Mammary epithelial cell (primary cell): ENCODE measurements at regions not wholly inside any gene's neighbourhood (a gene's known extent, or its start where the extent isn't known, plus 50 kb on each side); places are given as distances from the start of the nearest gene placed in this dataset.

Source experiments
- EZH2 ChIP-seq: IDR thresholded peaks from 2 replicates; pipeline ENCODE4 v1.6.1; 2012; ENCODE audit warnings: low read length, inconsistent platforms, borderline replicate concordance
- TF ChIP-seq, protein P1 (sequence below), 2 donors: IDR thresholded peaks in 1 of 2; conservative IDR thresholded peaks in 1 of 2; 2 replicates each; pipeline ENCODE4 v1.5.1; 2011 to 2012; ENCODE audit warnings: inconsistent platforms in 2 of 2, low read length in 2 of 2, mild to moderate bottlenecking in 2 of 2, control low read depth in 1 of 2, low read depth in 1 of 2; ENCODE audit not compliant: insufficient read depth in 1 of 2; ENCODE audit errors: extremely low read depth in 1 of 2

DNA sequence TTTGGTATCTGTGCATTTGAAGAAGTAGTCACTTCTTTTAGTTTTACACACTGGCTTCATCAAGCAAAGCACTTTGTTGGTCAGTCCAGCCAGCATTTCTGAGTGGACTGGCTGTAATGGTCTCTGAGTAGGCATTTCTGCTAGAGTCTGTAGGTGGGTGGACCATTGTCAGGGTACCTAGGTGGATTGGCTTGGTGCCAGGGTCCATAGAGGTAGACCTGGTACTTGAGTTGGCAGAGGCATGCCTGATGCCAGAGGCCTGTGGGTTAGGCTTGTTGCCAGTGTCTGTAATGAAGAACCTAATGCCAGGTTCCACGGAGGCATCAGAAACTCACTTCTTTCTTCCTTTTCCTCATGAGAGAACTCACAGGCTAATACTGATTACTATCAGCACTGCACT lies 157.9 kb upstream of the C11orf87 start:
- TF ChIP-seq, protein P1, sequence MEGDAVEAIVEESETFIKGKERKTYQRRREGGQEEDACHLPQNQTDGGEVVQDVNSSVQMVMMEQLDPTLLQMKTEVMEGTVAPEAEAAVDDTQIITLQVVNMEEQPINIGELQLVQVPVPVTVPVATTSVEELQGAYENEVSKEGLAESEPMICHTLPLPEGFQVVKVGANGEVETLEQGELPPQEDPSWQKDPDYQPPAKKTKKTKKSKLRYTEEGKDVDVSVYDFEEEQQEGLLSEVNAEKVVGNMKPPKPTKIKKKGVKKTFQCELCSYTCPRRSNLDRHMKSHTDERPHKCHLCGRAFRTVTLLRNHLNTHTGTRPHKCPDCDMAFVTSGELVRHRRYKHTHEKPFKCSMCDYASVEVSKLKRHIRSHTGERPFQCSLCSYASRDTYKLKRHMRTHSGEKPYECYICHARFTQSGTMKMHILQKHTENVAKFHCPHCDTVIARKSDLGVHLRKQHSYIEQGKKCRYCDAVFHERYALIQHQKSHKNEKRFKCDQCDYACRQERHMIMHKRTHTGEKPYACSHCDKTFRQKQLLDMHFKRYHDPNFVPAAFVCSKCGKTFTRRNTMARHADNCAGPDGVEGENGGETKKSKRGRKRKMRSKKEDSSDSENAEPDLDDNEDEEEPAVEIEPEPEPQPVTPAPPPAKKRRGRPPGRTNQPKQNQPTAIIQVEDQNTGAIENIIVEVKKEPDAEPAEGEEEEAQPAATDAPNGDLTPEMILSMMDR (conservative IDR thresholded peaks at IDR 0.05 in 1 of 2, IDR thresholded peaks at IDR 0.05 in 1 of 2; ENCODE audit: extremely low read depth in 1 of 2, insufficient read depth in 1 of 2, low read depth in 1 of 2, low read length in 2 of 2) = no peak
- no peak for TF ChIP-seq EZH2
